ENCODE measurements at regions not wholly inside any gene's neighbourhood (a gene's known extent, or its start where the extent isn't known, plus 50 kb on each side); places are given as distances from the start of the nearest gene placed in this dataset.

DNA sequence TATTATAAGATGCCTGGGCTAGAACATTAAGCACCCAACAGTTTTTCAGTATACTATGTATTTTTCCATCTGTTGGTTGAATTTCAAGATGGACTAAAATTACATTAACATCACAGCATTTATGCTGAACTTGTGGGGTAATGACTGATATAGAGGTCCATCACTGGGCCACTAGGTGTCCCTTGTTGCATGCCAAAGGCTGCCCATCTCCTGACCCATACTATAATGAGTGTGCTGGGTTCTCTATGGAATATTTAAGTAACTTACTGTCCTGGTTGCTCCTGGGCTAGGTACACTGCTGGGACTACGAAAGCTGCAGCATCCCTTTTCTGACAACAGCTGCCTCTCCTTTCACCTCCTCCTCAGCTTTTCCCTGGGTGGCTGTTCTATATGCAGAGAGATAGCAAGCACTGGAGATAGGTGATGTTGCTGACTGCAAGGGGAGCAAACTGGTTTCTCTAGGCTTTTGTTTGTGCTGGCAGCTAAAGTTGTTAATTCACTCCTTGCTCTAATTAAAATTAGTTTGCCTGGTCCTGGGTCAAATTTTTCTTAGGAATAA is 138.6 kb upstream of the TRHDE start:
- no peak for TF ChIP-seq POLR2A (IDR thresholded peaks at IDR 0.05)
- TF ChIP-seq, protein P1, sequence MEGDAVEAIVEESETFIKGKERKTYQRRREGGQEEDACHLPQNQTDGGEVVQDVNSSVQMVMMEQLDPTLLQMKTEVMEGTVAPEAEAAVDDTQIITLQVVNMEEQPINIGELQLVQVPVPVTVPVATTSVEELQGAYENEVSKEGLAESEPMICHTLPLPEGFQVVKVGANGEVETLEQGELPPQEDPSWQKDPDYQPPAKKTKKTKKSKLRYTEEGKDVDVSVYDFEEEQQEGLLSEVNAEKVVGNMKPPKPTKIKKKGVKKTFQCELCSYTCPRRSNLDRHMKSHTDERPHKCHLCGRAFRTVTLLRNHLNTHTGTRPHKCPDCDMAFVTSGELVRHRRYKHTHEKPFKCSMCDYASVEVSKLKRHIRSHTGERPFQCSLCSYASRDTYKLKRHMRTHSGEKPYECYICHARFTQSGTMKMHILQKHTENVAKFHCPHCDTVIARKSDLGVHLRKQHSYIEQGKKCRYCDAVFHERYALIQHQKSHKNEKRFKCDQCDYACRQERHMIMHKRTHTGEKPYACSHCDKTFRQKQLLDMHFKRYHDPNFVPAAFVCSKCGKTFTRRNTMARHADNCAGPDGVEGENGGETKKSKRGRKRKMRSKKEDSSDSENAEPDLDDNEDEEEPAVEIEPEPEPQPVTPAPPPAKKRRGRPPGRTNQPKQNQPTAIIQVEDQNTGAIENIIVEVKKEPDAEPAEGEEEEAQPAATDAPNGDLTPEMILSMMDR (IDR thresholded peaks at IDR 0.05 in 8 of 11, conservative IDR thresholded peaks at IDR 0.05 in 3 of 11), result no peak
- TF ChIP-seq POLR2AphosphoS5 (IDR thresholded peaks at IDR 0.05), result no peak

Data from spleen (tissue), 7 donors.